HCT116 (cell line): ENCODE measurements at regions not wholly inside any gene's neighbourhood (a gene's known extent, or its start where the extent isn't known, plus 50 kb on each side); places are given as distances from the start of the nearest gene placed in this dataset.
"Not testable (repeated sequence)": the region's sequence is repeated elsewhere in the genome, so short reads cannot be mapped to it uniquely, and the experiment has no call there.

ENCODE experiments used
- ATAC-seq: fragments of 200-7000 bp; cut with Tn5 transposase; 2 replicates; pipeline ENCODE4 v1.9.1; 2020; ENCODE audit warnings: mild to moderate bottlenecking, moderate library complexity
- BruUV-seq: library from RNA; stranded (reverse); fragments of 400-500 nt; replicated peaks from 2 replicates; lab custom pipeline; 2021; lab: Mats Ljungman, UMichigan
- CTCF ChIA-PET: fragments of 300-600 bp; sonication (Branson Sonifier 250); formaldehyde crosslinking; loops from one replicate; lab custom pipeline; 2021; ENCODE audit warnings: antibody characterized with exemption; lab: Charles Lee
- POLR2A ChIA-PET: fragments of 300-600, 350-600 bp; sonication (Branson Sonifier 250); formaldehyde crosslinking; loops from one replicate; lab custom pipeline; 2021; ENCODE audit warnings: antibody characterized with exemption; lab: Charles Lee
- RAD21 ChIA-PET, 2 experiments: fragments of 300-600 bp; sonication (Branson Sonifier 250); formaldehyde crosslinking; loops; one replicate each; lab custom pipeline; 2023; ENCODE audit warnings: low total read pairs in 2 of 2; ENCODE audit not compliant: uncharacterized antibody in 2 of 2, unreplicated experiment in 2 of 2, low non-redundant PET in 1 of 2; lab: Charles Lee
- DNase-seq: peaks from one replicate; pipeline ENCODE4 v3.0.0-alpha.2; 2010; ENCODE audit warnings: low read depth, low spot score
- H2AFZ ChIP-seq: fragments of 200-600 bp; shearing (Covaris generic), sonication (generic); 2 replicates; pipeline ENCODE4 v1.6.1; 2017; ENCODE audit warnings: low read depth, mixed run types, mixed read lengths, antibody characterized with exemption, low read length; ENCODE audit not compliant: poor library complexity, severe bottlenecking
- H3K27ac ChIP-seq: 2 replicates; pipeline ENCODE4 v1.5.1; 2012; ENCODE audit warnings: low read depth, low read length
- H3K27me3 ChIP-seq: fragments of 200-600 bp; sonication (generic); 2 replicates; pipeline ENCODE4 v1.6.1; 2016; ENCODE audit warnings: mixed run types, low read length, mixed read lengths; ENCODE audit not compliant: insufficient read depth
- H3K36me3 ChIP-seq, 2 experiments: fragments of 200-500 bp in 1 of 2; fragments of 200-600 bp in 1 of 2; sonication (Bioruptor generic) in 1 of 2; sonication (generic) in 1 of 2; 2 replicates each; pipeline versions ENCODE4 v1.5.1 to v1.6.1; 2014 to 2016; ENCODE audit warnings: low read length in 2 of 2, inconsistent platforms in 1 of 2, mixed read lengths in 1 of 2, mixed run types in 1 of 2; ENCODE audit not compliant: insufficient read depth in 2 of 2, control insufficient read depth in 1 of 2
- H3K4me1 ChIP-seq, 2 experiments: fragments of 200-600 bp in 1 of 2; sonication (generic) in 1 of 2; 2 replicates each; pipeline versions ENCODE4 v1.5.1 to v1.6.1; 2012 to 2017; ENCODE audit warnings: low read length in 2 of 2, inconsistent platforms in 1 of 2, mild to moderate bottlenecking in 1 of 2, mixed read lengths in 1 of 2, mixed run types in 1 of 2, moderate library complexity in 1 of 2; ENCODE audit not compliant: insufficient read depth in 2 of 2, control insufficient read depth in 1 of 2
- H3K4me2 ChIP-seq: fragments of 200-600 bp; sonication (generic); 2 replicates; pipeline ENCODE4 v1.6.1; 2017; ENCODE audit warnings: mixed run types, low read length, mixed read lengths
- H3K4me3 ChIP-seq, 2 experiments: fragments of 200-600 bp in 1 of 2; sonication (generic) in 1 of 2; replicated peaks in 1 of 2; 2 replicates each; pipeline ENCODE4 v1.5.1; 2011 to 2016; ENCODE audit warnings: low read length in 2 of 2, control low read depth in 1 of 2, low read depth in 1 of 2, mild to moderate bottlenecking in 1 of 2, mixed read lengths in 1 of 2, mixed run types in 1 of 2
- H3K79me2 ChIP-seq: fragments of 200-600 bp; sonication (generic); 2 replicates; pipeline ENCODE4 v1.6.1; 2017; ENCODE audit warnings: mild to moderate bottlenecking, mixed run types, low read length, moderate library complexity, mixed read lengths; ENCODE audit not compliant: insufficient read depth
- H3K9ac ChIP-seq: fragments of 200-600 bp; sonication (generic); 2 replicates; pipeline ENCODE4 v1.6.1; 2016; ENCODE audit warnings: low read length, mixed read lengths
- H3K9me2 ChIP-seq: fragments of 200-600 bp; sonication (generic), shearing (Covaris generic); 2 replicates; pipeline ENCODE4 v1.6.1; 2017; ENCODE audit warnings: mixed run types, mild to moderate bottlenecking, moderate library complexity; ENCODE audit not compliant: insufficient read depth
- H3K9me3 ChIP-seq, 2 experiments: fragments of 200-500 bp in 1 of 2; fragments of 200-600 bp in 1 of 2; sonication (Bioruptor generic) in 1 of 2; sonication (generic) in 1 of 2; 2 replicates each; pipeline ENCODE4 v1.6.1; 2014 to 2017; ENCODE audit warnings: low read length in 2 of 2, mixed read lengths in 2 of 2, inconsistent platforms in 1 of 2, low read depth in 1 of 2, mild to moderate bottlenecking in 1 of 2, mixed run types in 1 of 2, moderate library complexity in 1 of 2; ENCODE audit not compliant: control insufficient read depth in 1 of 2, insufficient read depth in 1 of 2
- H4K20me1 ChIP-seq: fragments of 200-600 bp; sonication (generic), shearing (Covaris generic); 2 replicates; pipeline ENCODE4 v1.6.1; 2017; ENCODE audit warnings: mixed run types, mild to moderate bottlenecking, moderate library complexity; ENCODE audit not compliant: insufficient read depth
- ELF1 ChIP-seq: IDR thresholded peaks from 2 replicates; pipeline ENCODE4 v1.6.1; 2012; ENCODE audit warnings: low read depth, borderline replicate concordance
- EZH2phosphoT487 ChIP-seq: fragments of 200-600 bp; IDR thresholded peaks from 2 replicates; pipeline ENCODE4 v1.6.1; 2018; ENCODE audit warnings: antibody characterized with exemption, borderline replicate concordance
- SP1 ChIP-seq: IDR thresholded peaks from 2 replicates; pipeline ENCODE4 v1.6.1; 2012; ENCODE audit warnings: low read depth
- SRF ChIP-seq: IDR thresholded peaks from 2 replicates; pipeline ENCODE4 v1.6.1; 2012; ENCODE audit warnings: low read depth
- YY1 ChIP-seq: IDR thresholded peaks from 2 replicates; pipeline ENCODE4 v1.6.1; 2011; ENCODE audit warnings: low read length, low read depth, moderate library complexity, mild to moderate bottlenecking; ENCODE audit not compliant: insufficient replicate concordance; ENCODE audit errors: extremely low read depth
- intact Hi-C: fragments of 100-400 bp; cut with micrococcal nuclease; formaldehyde crosslinking; loops from 2 replicates; pipeline ENCODE4 v1.10.0; 2022
- TF ChIP-seq, protein P1 (sequence below): IDR thresholded peaks from 2 replicates; pipeline ENCODE4 v1.6.1; 2012

DNA sequence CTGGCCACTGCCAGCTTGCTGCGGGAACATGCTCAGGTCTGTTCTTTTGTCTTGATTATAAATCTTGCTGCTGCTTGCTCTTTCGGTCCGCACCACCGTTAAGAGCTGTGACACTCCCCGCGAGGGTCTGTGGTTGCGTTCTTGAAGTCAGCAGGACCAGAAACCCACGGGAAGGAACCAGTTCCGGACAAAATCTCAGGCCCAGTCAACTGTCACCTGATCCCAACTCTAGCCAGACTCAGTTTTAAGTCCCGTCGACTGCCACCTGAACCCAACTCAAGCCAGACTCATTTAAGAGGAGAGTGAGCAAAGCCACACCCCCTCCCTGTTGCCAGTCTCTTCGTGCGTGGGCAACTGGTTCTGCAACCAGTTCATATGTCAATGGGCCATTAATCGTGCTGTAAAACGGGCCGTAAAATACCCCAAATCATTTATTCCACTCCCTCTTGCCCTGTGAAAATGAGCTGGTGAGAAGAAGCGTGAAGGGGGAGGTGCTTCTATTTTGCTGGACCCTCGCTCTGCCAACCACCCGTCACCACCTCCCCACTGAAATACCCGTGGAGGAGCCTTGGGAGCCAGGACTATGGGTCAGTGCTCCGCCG lies 224.3 kb downstream of the NDUFA10 start:
- BruUV-seq: no TSS peak
- H3K27ac ChIP-seq: no peak overlapping the region

DNA sequence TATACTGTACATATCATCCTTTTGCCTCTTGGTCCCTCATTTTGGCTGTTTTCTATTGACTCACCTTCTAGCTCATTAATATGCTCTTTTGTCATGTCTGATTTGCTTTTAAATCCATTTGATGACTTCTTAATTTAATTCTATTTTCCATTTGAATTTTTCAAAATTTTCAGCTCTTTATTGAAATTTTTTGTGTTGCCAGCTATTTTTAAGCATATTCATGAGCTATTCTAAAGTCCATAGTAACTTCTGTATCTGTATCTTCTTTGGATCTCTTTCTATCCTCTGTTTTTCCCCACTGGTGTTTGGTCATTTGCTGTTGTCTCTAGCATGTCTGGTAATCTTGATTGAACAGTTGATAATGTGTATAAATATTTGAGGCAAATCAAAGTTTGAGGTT lies 227.8 kb downstream of the NDUFA10 start:
- BruUV-seq: no TSS peak
- no peak for TF ChIP-seq SP1
- TF ChIP-seq, protein P1, sequence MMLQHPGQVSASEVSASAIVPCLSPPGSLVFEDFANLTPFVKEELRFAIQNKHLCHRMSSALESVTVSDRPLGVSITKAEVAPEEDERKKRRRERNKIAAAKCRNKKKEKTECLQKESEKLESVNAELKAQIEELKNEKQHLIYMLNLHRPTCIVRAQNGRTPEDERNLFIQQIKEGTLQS: no peak
- no peak for TF ChIP-seq SRF
- ChIA-PET CTCF (no interaction called here), RAD21 (no interaction called here), POLR2A (no interaction called here)
- H3K9me3 ChIP-seq: no peaks in the 10 kb centered on the region
- H3K79me2 ChIP-seq: no peaks in the 10 kb centered on the region
- H3K4me3 ChIP-seq: no peak overlapping the region
- no peak for DNase-seq
- H2AFZ ChIP-seq: no peak overlapping the region
- H4K20me1 ChIP-seq: no peaks in the 10 kb centered on the region
- no peak overlapping the region for H3K4me2 ChIP-seq
- H3K9ac ChIP-seq: no peak overlapping the region
- H3K27me3 ChIP-seq: no peaks in the 10 kb centered on the region
- intact Hi-C loops: no loop called here
- no peak overlapping the region for H3K27ac ChIP-seq
- H3K36me3 ChIP-seq: no peaks in the 10 kb centered on the region
- no peaks in the 10 kb centered on the region for H3K9me2 ChIP-seq
- H3K4me1 ChIP-seq: no peaks in the 10 kb centered on the region
- ATAC-seq: no peak

More for the DNA sequence above, 224.3 kb downstream of the NDUFA10 start:
- Histone ChIP-seq H3K9me3 (no peaks in the 10 kb centered on the region), H4K20me1 (no peaks in the 10 kb centered on the region), H3K27me3 (no peaks in the 10 kb centered on the region), H3K9me2 (no peaks in the 10 kb centered on the region), H3K36me3 (no peaks in the 10 kb centered on the region), H3K4me2 (no peak overlapping the region), H3K4me3 (no peak overlapping the region), H3K4me1 (no peaks in the 10 kb centered on the region), H2AFZ (no peak overlapping the region), H3K79me2 (no peaks in the 10 kb centered on the region), H3K9ac (no peak overlapping the region)
- ChIA-PET RAD21 (no interaction called here), POLR2A (no interaction called here), CTCF (interaction anchor here (1.2 kb wide), 1 partner anchor 24 kb away, joined by 3 read pairs; no protein-coding TSS in a partner anchor)
- DNase-seq (no peak), ATAC-seq (no peak)
- no peak for TF ChIP-seq EZH2phosphoT487
- TF ChIP-seq, protein P1: no peak
- no peak for TF ChIP-seq ELF1
- TF ChIP-seq YY1: no peak
- intact Hi-C loops: no loop called here

GRCh38 chr2:239795761-239796160 lies 229.4 kb downstream of the NDUFA10 start:
- RAD21 ChIA-PET, BruUV-seq, DNase-seq, CTCF ChIA-PET, intact Hi-C loops, H3K4me1 ChIP-seq, H3K4me3 ChIP-seq, ATAC-seq, H3K9me3 ChIP-seq, H3K9me2 ChIP-seq, H3K36me3 ChIP-seq, H2AFZ ChIP-seq, H3K4me2 ChIP-seq, POLR2A ChIA-PET, H3K79me2 ChIP-seq, H3K27ac ChIP-seq, H3K9ac ChIP-seq, H4K20me1 ChIP-seq, H3K27me3 ChIP-seq: not testable (repeated sequence)
